NCI-H2081 treated with DMSO at 0.1 percent for 48 hours (cell line): ENCODE measurements at regions not wholly inside any gene's neighbourhood (a gene's known extent, or its start where the extent isn't known, plus 50 kb on each side); places are given as distances from the start of the nearest gene placed in this dataset.

Experiments
- DNase-seq: peaks from one replicate; lab custom pipeline; 2025; lab: John Stamatoyannopoulos, UW

- DNase-seq = no peak
Observed at GRCh38 chr11:116182356-116182966, 590.3 kb downstream of the BUD13 start.

DNA sequence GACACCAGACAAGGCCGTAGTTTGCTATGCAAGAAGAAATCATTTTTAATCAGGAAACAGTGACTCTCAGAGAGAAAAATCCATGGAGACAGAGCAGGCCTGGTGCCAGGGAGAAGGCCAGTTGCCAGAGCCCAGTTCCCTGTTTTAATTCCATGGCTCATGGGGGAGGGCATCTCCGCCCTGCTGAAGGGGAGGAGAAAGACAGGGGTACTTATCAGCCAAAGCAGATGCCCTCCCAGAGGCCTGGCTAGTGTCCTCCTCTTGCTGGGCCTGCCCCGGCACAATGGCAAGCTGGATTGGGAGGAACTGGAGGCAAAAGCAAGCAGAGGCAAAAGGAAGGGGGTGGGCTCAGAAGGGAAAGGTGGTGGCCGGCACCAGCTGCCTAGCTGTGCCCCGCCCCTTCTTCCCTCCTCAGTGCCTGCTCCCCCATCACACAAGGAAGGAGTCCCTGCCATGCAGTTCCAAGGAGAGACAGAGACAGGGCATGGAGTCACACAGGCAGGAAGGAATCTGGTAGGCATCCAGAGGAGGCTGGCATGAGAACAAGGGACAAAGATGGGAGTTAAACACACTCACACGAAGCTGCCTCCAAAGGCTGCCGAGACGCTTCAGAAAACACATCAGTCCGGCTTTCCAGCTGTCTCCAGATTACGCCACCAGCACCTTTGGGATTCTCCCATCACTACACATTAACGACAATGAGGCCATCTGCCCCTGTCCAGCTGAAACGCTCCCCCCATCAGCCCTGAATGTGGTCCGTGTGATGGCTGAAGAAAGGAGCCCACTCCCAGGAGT, 591.8 kb downstream of the BUD13 start:
- DNase-seq = no peak

DNA sequence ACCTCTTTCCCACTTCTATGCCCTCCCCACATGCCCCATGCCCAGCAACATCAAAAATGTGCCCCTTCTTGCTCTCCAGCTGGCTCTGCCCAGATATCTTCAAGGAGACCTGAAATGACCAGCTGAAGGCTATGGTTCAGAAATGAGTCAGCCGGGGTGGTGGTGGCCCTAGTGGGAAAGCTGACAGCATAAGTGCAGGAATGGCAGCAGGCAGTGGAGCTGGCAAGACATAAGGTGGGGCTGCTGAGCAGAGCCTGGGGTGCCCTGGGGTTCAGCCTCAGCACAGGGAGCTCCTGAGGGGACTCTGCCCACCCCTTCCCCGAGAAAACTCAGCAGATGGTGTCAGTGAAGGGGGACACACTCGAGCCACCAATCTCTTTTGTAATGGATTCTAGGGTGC, 593.4 kb downstream of the BUD13 start:
- no peak for DNase-seq

- no peak for DNase-seq
Observed at GRCh38 chr11:116177521-116178210, 595.1 kb downstream of the BUD13 start.

DNA sequence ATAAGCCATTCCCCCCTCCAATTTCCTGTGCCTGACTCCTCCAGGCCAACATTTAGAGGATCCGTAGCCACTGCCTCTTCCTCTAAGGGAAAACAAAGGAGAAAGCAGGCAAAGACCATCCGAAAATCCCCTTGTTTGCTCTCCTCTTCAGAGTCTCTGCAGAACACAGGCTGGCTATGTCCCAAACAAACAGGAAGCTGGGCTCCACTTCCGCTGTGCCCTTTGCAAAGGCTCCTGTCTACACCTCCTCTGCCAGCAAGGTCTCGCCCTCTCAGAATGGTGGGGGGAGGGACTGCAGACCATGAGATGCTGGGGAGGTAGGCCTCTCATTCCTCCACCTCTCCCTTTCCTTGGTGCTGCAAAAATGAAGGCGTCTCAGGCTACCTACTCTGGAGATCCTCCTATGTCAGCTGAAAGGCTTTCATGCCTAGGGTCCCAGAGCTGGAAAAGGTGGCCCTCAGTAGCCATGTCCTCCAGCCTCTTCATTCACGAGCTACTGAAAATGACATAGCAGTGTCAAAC, 596.2 kb downstream of the BUD13 start:
- DNase-seq = no peak

GRCh38 chr11:116175707-116176106, 597.1 kb downstream of the BUD13 start:
- DNase-seq = no peak

GRCh38 chr11:116173941-116174911, 598.6 kb downstream of the BUD13 start:
- no peak for DNase-seq

GRCh38 chr11:116173506-116173905, 599.3 kb downstream of the BUD13 start:
- no peak for DNase-seq

- no peak for DNase-seq
Observed at GRCh38 chr11:116172851-116173250, 599.9 kb downstream of the BUD13 start.

DNA sequence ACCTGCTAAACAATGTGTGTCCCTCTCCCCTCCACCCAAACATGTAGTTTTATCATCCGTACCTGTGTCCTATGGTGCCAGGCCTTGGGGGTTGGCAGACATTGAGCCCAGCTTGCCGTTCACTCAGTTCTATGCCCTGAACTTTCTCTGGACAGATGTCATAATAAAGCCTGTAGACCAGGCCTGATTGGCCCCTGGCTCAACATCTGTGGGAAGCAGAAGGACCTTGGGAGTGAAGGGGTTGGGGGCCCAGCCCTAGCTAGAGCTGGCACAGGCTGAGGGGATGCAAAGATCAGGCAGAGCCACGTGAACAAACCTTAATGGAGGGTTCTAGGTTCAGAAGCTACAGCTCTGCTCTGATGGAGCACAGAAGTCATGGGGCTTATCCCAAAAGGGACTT, 600.6 kb downstream of the BUD13 start:
- DNase-seq = no peak

DNA sequence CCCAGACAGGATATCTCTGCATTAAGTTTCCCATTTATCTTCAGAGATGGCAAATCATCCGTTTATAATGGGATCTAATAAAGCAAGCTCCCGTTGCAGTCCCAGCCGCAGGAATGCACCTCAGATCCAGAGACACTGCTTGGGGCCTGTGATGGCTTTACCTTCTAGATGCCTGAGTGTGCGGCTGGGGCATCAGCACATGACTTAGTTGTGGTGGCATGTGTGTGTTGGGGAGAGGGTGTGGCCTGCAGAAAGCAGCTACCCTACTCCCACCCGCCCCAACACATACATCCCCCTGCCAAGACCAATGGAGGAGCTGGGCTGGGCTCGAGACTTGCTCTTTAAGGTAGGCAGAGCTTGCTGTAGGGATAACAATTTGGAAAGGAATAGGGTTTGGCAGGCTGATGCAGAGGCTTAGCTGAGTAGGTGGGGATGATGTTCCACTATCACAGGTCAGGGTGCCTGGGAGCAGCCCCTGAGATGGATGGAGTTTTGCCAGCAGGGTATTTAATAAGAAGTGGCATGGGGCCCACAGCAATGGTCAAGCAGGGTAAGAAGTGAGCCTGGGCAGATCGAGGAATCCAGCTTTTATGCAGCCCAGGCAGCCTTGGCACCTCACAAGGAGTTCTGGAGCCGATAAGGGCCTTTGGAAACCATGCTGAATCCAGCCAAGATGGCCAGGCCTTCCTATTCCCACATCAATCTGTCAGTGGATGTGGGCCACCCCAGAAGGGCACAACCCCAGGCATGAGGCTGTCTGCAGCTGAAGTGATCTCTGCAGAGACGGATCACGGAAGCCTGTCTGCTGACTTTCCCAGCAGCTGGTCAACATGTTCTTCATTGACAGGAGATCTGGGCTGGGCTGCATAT, 601.3 kb downstream of the BUD13 start:
- DNase-seq = no peak

- no peak for DNase-seq
Observed at GRCh38 chr11:116170526-116171120, 602.2 kb downstream of the BUD13 start.

DNA sequence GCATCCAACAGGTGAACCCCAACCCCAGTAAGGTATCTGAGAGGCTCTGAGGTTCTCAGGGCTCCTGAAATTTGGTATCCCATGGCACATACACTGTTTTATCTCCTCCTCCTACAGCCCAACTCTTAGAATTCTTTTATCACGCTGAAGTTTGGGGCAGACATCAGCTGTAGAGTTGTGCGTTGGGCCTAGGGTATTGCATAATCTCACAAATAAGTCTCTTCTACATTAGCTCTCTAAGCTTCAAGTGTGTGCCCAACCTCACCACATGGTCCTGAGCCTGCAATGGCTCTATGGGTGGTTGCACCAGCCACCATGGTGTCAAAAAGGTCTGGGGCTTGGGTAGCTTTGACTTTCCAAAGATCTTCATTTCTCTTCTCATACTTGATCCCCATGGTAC, 603.0 kb downstream of the BUD13 start:
- no peak for DNase-seq

DNA sequence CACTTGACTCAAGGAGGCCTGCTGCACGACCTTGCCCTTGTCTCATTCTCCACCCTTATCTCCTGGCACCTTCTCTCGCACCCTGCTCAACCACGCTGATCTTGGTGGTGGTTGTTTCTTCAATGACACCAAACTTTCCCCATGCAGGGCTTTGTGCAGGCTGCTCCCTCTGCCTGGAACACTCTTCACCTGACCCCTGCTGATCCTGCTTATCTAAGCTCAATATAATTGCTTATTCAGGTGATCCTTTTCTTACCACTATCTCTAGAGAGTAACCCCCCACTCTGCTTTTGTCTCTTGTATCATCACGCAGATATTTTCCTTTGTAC, 604.4 kb downstream of the BUD13 start:
- no peak for DNase-seq

GRCh38 chr11:116167706-116168458, 604.9 kb downstream of the BUD13 start:
- no peak for DNase-seq

DNA sequence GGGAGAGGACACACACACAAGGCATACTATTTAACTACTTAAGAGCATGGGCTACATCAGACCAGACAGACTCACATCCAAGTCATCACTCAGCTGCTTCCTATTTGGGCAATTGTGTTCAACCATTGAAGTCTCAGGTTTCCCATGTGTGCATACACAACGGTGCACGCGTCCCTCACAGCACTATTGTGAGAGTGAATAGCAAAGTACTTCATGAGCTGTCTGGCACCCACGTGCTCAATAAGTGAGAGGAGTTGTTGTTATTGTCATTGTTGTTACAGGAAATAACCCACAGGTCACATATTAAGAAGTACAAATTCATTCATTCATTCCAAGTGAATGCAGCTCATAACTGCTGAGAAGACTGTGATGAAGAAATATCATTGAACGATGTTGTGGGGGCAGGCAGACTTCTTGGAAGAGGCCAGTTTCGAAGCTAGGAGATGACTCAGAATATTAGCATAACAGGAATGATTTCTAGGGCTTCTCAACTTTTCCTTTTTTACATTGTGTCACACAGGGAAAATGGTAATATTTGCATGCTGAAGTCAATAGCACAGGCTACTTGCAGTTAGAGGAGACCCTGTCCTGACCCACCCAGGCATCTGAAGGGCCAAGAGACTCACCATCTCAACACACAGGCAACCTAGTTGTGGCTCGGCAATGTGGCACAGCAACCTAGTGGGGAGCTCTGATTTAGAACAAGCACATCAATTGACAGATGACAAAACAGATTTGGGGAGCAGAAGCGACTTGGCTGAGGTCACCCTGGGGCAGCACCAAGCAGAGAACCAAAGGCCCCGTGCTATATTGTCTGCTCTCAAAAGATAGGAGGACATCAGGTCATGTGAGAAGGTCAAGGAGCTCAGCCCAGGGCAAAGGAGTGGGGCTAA, 606.0 kb downstream of the BUD13 start:
- no peak for DNase-seq

GRCh38 chr11:116164843-116165242, 607.9 kb downstream of the BUD13 start:
- no peak for DNase-seq

DNA sequence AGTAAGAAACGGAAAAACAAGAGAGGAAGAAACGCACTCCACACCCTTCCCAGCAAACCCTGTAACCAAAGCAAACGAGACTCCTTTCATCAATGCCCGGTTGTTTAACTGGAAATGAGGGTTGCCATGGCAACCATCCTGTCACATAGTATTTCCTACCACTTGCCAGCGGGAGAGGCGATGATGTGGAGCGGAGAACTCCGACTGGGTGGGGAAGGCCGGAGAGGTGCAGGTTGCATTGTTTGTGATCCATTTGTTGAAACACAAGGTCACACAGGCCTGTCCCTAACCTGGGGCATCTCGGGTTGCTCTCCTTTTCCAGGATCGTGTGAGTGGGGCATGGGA, 609.9 kb downstream of the BUD13 start:
- peak; percentile 90 for DNase-seq
